HL-60 (cell line): ENCODE measurements at regions not wholly inside any gene's neighbourhood (a gene's known extent, or its start where the extent isn't known, plus 50 kb on each side); places are given as distances from the start of the nearest gene placed in this dataset.

ENCODE experiments used
- DNase-seq, 2 experiments: peaks; one replicate each; pipeline ENCODE4 v3.0.0-alpha.2; 2010 to 2020; ENCODE audit warnings: low read depth in 1 of 2, low spot score in 1 of 2
- H3K27ac ChIP-seq: fragments of 250-450 bp; sonication (Bioruptor Pico); replicated peaks from 2 replicates; pipeline ENCODE4 v1.5.1; 2020; ENCODE audit warnings: mild to moderate bottlenecking, moderate library complexity
- H3K27me3 ChIP-seq: fragments of 250-450 bp; sonication (Bioruptor Pico); 2 replicates; pipeline ENCODE4 v1.5.1; 2021; ENCODE audit warnings: mild to moderate bottlenecking, moderate library complexity; ENCODE audit not compliant: insufficient read depth, poor library complexity, severe bottlenecking
- H3K4me3 ChIP-seq: replicated peaks from 2 replicates; pipeline ENCODE4 v1.5.1; 2011; ENCODE audit warnings: mild to moderate bottlenecking, control low read depth, low read length; ENCODE audit not compliant: insufficient read depth
- CTCF ChIP-seq: IDR thresholded peaks from one replicate; pipeline ENCODE4 v1.5.1; 2011; ENCODE audit warnings: low read length, control low read depth, inconsistent platforms; ENCODE audit not compliant: insufficient read depth
- GABPA ChIP-seq: IDR thresholded peaks from 2 replicates; pipeline ENCODE4 v1.6.1; 2012; ENCODE audit warnings: low read depth
- POLR2AphosphoS5 ChIP-seq: IDR thresholded peaks from 2 replicates; pipeline ENCODE4 v1.6.1; 2012; ENCODE audit warnings: low read depth
- REST ChIP-seq: IDR thresholded peaks from 2 replicates; pipeline ENCODE4 v1.6.1; 2012; ENCODE audit warnings: low read depth; ENCODE audit not compliant: insufficient replicate concordance
- SPI1 ChIP-seq: IDR thresholded peaks from 2 replicates; pipeline ENCODE4 v1.6.1; 2012; ENCODE audit warnings: low read depth, mild to moderate bottlenecking, borderline replicate concordance

GRCh38 chr2:216909541-216910210, 49.8 kb upstream of the TNP1 start:
- no peak overlapping the region for H3K4me3 ChIP-seq
- TF ChIP-seq POLR2AphosphoS5 (no peak), GABPA (no peak), REST (no peak), SPI1 (no peak), CTCF (no peak)
- no peaks in the 10 kb centered on the region for H3K27me3 ChIP-seq
- no peak for DNase-seq
- no peak overlapping the region for H3K27ac ChIP-seq
